ENCODE measurements at regions not wholly inside any gene's neighbourhood (a gene's known extent, or its start where the extent isn't known, plus 50 kb on each side); places are given as distances from the start of the nearest gene placed in this dataset.

DNA sequence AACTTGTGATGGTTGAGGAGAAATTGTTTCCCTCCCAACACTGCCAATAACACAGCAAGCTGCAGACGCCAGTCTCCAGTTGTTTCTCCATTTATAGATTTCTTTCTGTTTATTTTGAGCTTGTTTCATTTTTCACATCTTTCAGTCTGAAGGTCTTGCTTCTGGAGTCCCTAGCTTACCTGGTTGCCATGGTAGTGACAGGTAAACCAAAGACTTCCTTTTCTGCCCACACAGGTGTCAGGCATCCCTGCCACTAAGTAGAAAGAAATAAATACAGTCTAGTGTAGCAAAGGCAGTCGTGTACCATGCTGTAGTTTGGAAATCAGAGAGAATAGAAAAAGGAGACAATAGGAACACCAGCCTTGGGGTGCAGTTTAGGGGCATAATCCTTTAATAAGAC, 82.8 kb downstream of the MARCHF4 start:
- ChIA-PET POLR2A (no interaction called here), CTCF (interaction anchor here (1.1 to 1.9 kb wide), 3 partner anchors 14 to 87 kb away, joined by 3 to 5 read pairs (median 4); no protein-coding TSS in a partner anchor)
- H3K4me3 Mint-ChIP-seq: no peak overlapping the region
- TF ChIP-seq, protein P1, sequence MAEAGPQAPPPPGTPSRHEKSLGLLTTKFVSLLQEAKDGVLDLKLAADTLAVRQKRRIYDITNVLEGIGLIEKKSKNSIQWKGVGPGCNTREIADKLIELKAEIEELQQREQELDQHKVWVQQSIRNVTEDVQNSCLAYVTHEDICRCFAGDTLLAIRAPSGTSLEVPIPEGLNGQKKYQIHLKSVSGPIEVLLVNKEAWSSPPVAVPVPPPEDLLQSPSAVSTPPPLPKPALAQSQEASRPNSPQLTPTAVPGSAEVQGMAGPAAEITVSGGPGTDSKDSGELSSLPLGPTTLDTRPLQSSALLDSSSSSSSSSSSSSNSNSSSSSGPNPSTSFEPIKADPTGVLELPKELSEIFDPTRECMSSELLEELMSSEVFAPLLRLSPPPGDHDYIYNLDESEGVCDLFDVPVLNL (CRISPR knock-in tag; IDR thresholded peaks at IDR 0.05; ENCODE audit: borderline replicate concordance, low read depth): no peak
- TF ChIP-seq ZNF219 (CRISPR knock-in tag; IDR thresholded peaks at IDR 0.05; ENCODE audit: borderline replicate concordance): no peak
- TF ChIP-seq, protein P2, sequence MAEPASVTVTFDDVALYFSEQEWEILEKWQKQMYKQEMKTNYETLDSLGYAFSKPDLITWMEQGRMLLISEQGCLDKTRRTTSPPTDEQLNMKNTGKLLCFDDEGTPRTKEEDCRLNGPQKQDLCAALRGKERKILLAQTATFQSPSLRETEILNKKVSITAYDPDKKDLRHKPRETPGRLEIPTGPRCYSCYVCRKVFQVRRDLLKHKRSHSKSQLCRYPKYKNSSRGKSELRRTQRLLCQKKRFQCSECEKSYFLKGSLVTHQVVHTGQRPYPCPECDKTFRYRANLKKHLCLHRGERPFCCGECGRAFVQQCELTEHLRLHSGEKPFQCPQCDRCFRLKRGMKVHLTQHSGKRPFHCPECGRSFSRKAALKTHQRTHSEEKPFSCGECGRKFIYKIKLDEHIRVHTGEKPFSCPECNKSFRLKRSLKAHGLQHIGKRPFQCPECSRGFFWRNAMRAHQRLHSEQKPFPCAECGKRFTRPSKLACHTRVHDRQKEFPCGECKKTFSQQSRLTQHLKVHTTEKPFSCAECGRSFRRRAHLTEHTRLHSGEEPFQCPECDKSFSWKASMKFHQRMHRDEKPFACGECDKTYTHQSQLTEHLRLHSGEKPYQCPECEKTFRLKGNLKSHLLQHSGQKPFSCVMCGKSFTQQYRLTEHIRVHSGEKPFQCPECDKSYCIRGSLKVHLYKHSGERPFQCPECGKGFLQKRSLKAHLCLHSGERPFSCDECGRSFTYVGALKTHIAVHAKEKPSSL (CRISPR knock-in tag; conservative IDR thresholded peaks at IDR 0.05): no peak
- TF ChIP-seq, protein P3, sequence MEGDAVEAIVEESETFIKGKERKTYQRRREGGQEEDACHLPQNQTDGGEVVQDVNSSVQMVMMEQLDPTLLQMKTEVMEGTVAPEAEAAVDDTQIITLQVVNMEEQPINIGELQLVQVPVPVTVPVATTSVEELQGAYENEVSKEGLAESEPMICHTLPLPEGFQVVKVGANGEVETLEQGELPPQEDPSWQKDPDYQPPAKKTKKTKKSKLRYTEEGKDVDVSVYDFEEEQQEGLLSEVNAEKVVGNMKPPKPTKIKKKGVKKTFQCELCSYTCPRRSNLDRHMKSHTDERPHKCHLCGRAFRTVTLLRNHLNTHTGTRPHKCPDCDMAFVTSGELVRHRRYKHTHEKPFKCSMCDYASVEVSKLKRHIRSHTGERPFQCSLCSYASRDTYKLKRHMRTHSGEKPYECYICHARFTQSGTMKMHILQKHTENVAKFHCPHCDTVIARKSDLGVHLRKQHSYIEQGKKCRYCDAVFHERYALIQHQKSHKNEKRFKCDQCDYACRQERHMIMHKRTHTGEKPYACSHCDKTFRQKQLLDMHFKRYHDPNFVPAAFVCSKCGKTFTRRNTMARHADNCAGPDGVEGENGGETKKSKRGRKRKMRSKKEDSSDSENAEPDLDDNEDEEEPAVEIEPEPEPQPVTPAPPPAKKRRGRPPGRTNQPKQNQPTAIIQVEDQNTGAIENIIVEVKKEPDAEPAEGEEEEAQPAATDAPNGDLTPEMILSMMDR (IDR thresholded peaks at IDR 0.05): no peak
- TF ChIP-seq NFE2L1 (CRISPR knock-in tag; IDR thresholded peaks at IDR 0.05): no peak
- TF ChIP-seq JUN (CRISPR knock-in tag; IDR thresholded peaks at IDR 0.05): no peak
- DNase-seq (ENCODE audit: low spot score) (no peak), ATAC-seq (no peak)
- no peaks in the 10 kb centered on the region for H3K27me3 Mint-ChIP-seq (ENCODE audit: low read depth)
- peaks cover 54% of the 10 kb centered on the region for H3K4me1 Mint-ChIP-seq
- H3K27ac Mint-ChIP-seq: no peak overlapping the region
- H3K9me3 Mint-ChIP-seq: no peaks in the 10 kb centered on the region
- H3K36me3 Mint-ChIP-seq: no peaks in the 10 kb centered on the region

DNA sequence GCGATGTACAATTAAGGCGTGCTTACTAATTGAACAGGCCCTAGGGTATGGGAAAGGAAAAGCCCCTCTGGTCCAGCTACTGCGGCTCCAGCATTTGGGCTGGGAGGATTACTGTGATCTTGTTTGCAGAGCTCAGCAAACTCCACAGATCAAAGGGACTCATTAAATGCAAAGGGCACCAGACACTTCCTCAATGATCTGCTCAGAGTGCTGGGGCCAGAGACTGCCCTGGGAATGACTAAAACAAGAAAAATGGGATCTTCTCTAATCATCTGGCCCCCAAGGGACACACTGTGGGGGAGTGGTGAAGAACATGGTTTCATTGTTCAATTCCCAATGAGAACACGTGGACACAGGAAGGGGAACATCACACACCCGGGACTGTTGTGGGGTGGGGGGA, 85.0 kb downstream of the MARCHF4 start:
- DNase-seq (ENCODE audit: low spot score) (no peak), ATAC-seq (no peak)
- Mint-ChIP-seq H3K4me1 (peaks cover 59% of the 10 kb centered on the region), H3K36me3 (no peaks in the 10 kb centered on the region), H3K4me3 (no peak overlapping the region), H3K27me3 (ENCODE audit: low read depth) (no peaks in the 10 kb centered on the region; the same call in 1 of the 2 replicates), H3K9me3 (no peaks in the 10 kb centered on the region), H3K27ac (no peak overlapping the region; the same call in 1 of the 2 replicates)
- CTCF ChIA-PET: interaction anchor here (1.0 to 4.6 kb wide), 3 partner anchors 54 to 72 kb away, joined by 3 to 40 read pairs (median 3); no protein-coding TSS in a partner anchor
- POLR2A ChIA-PET: no interaction called here
- TF ChIP-seq ZNF671 (CRISPR knock-in tag; IDR thresholded peaks at IDR 0.05): no peak
- TF ChIP-seq, protein P4, sequence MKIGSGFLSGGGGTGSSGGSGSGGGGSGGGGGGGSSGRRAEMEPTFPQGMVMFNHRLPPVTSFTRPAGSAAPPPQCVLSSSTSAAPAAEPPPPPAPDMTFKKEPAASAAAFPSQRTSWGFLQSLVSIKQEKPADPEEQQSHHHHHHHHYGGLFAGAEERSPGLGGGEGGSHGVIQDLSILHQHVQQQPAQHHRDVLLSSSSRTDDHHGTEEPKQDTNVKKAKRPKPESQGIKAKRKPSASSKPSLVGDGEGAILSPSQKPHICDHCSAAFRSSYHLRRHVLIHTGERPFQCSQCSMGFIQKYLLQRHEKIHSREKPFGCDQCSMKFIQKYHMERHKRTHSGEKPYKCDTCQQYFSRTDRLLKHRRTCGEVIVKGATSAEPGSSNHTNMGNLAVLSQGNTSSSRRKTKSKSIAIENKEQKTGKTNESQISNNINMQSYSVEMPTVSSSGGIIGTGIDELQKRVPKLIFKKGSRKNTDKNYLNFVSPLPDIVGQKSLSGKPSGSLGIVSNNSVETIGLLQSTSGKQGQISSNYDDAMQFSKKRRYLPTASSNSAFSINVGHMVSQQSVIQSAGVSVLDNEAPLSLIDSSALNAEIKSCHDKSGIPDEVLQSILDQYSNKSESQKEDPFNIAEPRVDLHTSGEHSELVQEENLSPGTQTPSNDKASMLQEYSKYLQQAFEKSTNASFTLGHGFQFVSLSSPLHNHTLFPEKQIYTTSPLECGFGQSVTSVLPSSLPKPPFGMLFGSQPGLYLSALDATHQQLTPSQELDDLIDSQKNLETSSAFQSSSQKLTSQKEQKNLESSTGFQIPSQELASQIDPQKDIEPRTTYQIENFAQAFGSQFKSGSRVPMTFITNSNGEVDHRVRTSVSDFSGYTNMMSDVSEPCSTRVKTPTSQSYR (CRISPR knock-in tag; IDR thresholded peaks at IDR 0.05): no peak
- TF ChIP-seq, protein P5, sequence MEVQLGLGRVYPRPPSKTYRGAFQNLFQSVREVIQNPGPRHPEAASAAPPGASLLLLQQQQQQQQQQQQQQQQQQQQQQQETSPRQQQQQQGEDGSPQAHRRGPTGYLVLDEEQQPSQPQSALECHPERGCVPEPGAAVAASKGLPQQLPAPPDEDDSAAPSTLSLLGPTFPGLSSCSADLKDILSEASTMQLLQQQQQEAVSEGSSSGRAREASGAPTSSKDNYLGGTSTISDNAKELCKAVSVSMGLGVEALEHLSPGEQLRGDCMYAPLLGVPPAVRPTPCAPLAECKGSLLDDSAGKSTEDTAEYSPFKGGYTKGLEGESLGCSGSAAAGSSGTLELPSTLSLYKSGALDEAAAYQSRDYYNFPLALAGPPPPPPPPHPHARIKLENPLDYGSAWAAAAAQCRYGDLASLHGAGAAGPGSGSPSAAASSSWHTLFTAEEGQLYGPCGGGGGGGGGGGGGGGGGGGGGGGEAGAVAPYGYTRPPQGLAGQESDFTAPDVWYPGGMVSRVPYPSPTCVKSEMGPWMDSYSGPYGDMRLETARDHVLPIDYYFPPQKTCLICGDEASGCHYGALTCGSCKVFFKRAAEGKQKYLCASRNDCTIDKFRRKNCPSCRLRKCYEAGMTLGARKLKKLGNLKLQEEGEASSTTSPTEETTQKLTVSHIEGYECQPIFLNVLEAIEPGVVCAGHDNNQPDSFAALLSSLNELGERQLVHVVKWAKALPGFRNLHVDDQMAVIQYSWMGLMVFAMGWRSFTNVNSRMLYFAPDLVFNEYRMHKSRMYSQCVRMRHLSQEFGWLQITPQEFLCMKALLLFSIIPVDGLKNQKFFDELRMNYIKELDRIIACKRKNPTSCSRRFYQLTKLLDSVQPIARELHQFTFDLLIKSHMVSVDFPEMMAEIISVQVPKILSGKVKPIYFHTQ (CRISPR knock-in tag; IDR thresholded peaks at IDR 0.05): no peak
- no peak for TF ChIP-seq EMX1 (CRISPR knock-in tag; IDR thresholded peaks at IDR 0.05)
- TF ChIP-seq FOXJ3 (CRISPR knock-in tag; IDR thresholded peaks at IDR 0.05; ENCODE audit: borderline replicate concordance): no peak
- TF ChIP-seq, protein P6, sequence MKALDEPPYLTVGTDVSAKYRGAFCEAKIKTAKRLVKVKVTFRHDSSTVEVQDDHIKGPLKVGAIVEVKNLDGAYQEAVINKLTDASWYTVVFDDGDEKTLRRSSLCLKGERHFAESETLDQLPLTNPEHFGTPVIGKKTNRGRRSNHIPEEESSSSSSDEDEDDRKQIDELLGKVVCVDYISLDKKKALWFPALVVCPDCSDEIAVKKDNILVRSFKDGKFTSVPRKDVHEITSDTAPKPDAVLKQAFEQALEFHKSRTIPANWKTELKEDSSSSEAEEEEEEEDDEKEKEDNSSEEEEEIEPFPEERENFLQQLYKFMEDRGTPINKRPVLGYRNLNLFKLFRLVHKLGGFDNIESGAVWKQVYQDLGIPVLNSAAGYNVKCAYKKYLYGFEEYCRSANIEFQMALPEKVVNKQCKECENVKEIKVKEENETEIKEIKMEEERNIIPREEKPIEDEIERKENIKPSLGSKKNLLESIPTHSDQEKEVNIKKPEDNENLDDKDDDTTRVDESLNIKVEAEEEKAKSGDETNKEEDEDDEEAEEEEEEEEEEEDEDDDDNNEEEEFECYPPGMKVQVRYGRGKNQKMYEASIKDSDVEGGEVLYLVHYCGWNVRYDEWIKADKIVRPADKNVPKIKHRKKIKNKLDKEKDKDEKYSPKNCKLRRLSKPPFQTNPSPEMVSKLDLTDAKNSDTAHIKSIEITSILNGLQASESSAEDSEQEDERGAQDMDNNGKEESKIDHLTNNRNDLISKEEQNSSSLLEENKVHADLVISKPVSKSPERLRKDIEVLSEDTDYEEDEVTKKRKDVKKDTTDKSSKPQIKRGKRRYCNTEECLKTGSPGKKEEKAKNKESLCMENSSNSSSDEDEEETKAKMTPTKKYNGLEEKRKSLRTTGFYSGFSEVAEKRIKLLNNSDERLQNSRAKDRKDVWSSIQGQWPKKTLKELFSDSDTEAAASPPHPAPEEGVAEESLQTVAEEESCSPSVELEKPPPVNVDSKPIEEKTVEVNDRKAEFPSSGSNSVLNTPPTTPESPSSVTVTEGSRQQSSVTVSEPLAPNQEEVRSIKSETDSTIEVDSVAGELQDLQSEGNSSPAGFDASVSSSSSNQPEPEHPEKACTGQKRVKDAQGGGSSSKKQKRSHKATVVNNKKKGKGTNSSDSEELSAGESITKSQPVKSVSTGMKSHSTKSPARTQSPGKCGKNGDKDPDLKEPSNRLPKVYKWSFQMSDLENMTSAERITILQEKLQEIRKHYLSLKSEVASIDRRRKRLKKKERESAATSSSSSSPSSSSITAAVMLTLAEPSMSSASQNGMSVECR (CRISPR knock-in tag; IDR thresholded peaks at IDR 0.05; ENCODE audit: borderline replicate concordance): no peak
- TF ChIP-seq, protein P7, sequence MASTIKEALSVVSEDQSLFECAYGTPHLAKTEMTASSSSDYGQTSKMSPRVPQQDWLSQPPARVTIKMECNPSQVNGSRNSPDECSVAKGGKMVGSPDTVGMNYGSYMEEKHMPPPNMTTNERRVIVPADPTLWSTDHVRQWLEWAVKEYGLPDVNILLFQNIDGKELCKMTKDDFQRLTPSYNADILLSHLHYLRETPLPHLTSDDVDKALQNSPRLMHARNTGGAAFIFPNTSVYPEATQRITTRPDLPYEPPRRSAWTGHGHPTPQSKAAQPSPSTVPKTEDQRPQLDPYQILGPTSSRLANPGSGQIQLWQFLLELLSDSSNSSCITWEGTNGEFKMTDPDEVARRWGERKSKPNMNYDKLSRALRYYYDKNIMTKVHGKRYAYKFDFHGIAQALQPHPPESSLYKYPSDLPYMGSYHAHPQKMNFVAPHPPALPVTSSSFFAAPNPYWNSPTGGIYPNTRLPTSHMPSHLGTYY (CRISPR knock-in tag; IDR thresholded peaks at IDR 0.05): no peak
- TF ChIP-seq HMGA2 (CRISPR knock-in tag; IDR thresholded peaks at IDR 0.05): no peak
- TF ChIP-seq RELA (CRISPR knock-in tag; IDR thresholded peaks at IDR 0.05; ENCODE audit: borderline replicate concordance): no peak
- TF ChIP-seq, protein P8, sequence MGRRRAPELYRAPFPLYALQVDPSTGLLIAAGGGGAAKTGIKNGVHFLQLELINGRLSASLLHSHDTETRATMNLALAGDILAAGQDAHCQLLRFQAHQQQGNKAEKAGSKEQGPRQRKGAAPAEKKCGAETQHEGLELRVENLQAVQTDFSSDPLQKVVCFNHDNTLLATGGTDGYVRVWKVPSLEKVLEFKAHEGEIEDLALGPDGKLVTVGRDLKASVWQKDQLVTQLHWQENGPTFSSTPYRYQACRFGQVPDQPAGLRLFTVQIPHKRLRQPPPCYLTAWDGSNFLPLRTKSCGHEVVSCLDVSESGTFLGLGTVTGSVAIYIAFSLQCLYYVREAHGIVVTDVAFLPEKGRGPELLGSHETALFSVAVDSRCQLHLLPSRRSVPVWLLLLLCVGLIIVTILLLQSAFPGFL (CRISPR knock-in tag; IDR thresholded peaks at IDR 0.05; ENCODE audit: borderline replicate concordance): no peak
- TF ChIP-seq ZNF423 (CRISPR knock-in tag; IDR thresholded peaks at IDR 0.05): no peak
